ENCODE measurements at regions not wholly inside any gene's neighbourhood (a gene's known extent, or its start where the extent isn't known, plus 50 kb on each side); places are given as distances from the start of the nearest gene placed in this dataset.

- no peak overlapping the region for H3K27ac ChIP-seq
Observed at GRCh38 chr5:155514105-155514563, 500.6 kb downstream of the KIF4B start.

GRCh38 chr5:155522540-155522939 is 509.0 kb downstream of the KIF4B start:
- DNase-seq = no peak
- TF ChIP-seq, protein P1, sequence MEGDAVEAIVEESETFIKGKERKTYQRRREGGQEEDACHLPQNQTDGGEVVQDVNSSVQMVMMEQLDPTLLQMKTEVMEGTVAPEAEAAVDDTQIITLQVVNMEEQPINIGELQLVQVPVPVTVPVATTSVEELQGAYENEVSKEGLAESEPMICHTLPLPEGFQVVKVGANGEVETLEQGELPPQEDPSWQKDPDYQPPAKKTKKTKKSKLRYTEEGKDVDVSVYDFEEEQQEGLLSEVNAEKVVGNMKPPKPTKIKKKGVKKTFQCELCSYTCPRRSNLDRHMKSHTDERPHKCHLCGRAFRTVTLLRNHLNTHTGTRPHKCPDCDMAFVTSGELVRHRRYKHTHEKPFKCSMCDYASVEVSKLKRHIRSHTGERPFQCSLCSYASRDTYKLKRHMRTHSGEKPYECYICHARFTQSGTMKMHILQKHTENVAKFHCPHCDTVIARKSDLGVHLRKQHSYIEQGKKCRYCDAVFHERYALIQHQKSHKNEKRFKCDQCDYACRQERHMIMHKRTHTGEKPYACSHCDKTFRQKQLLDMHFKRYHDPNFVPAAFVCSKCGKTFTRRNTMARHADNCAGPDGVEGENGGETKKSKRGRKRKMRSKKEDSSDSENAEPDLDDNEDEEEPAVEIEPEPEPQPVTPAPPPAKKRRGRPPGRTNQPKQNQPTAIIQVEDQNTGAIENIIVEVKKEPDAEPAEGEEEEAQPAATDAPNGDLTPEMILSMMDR (IDR thresholded peaks at IDR 0.05) = no peak
- 81 to 88% (median 87%) methylated on average over 1 of the region's 1 CpG for WGBS, 3 donors
- ATAC-seq = no peak
- H3K27ac ChIP-seq = no peak overlapping the region
- H3K4me3 ChIP-seq = no peak overlapping the region
- no peaks in the 10 kb centered on the region for H3K9me3 ChIP-seq
- intact Hi-C loops (cut with DNase I) = no loop called here
- no peaks in the 10 kb centered on the region for H3K36me3 ChIP-seq (ENCODE audit: insufficient read depth in 1 of 2, low read depth in 1 of 2)
- no peaks in the 10 kb centered on the region for H3K4me1 ChIP-seq
- H3K27me3 ChIP-seq (ENCODE audit: insufficient read depth in 3 of 3, low read length in 2 of 3) = peaks cover 0 to 4% (median 0%) of the 10 kb centered on the region in 3 donors

More at GRCh38 chr5:155514105-155514563, 500.6 kb downstream of the KIF4B start:
- Histone ChIP-seq H3K9me3 (no peaks in the 10 kb centered on the region), H3K36me3 (ENCODE audit: insufficient read depth in 1 of 2, low read depth in 1 of 2) (no peaks in the 10 kb centered on the region), H3K4me1 (no peaks in the 10 kb centered on the region), H3K27me3 (ENCODE audit: insufficient read depth in 3 of 3, low read length in 2 of 3) (no peaks in the 10 kb centered on the region), H3K4me3 (no peak overlapping the region)
- no peak for ATAC-seq
- TF ChIP-seq, protein P1 (IDR thresholded peaks at IDR 0.05) = no peak
- WGBS, 3 donors = 84 to 89% (median 84%) methylated on average over 2 of the region's 2 CpGs
- intact Hi-C loops (cut with DNase I) = no loop called here
- no peak for DNase-seq

DNA sequence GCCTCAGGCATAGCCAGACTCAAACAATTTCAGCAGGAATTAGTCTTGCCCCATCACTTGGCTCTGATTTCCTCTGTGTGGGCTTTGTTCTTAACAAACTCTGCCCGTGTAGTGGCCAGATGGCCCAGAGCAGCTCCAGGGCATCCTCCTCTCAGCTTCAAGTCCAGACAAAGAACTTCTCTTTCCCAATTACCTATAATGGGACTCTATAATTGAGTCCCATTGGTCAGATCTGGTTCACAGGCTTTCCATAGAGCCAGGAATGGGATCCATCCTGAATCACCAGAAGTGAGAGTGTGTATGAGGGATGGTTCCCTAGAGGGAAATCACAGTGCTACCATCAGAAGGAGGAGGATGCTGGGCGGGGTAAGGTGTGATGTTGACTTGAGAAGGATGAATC is 515.8 kb downstream of the KIF4B start:
- Histone ChIP-seq H3K27me3 (ENCODE audit: insufficient read depth in 3 of 3, low read length in 2 of 3) (peaks cover 0 to 4% (median 0%) of the 10 kb centered on the region in 3 donors), H3K36me3 (ENCODE audit: insufficient read depth in 1 of 2, low read depth in 1 of 2) (no peaks in the 10 kb centered on the region), H3K9me3 (no peaks in the 10 kb centered on the region), H3K4me3 (no peak overlapping the region), H3K4me1 (no peaks in the 10 kb centered on the region), H3K27ac (no peak overlapping the region)
- TF ChIP-seq, protein P1 (IDR thresholded peaks at IDR 0.05) = no peak
- no peak for DNase-seq
- ATAC-seq = no peak
- intact Hi-C loops (cut with DNase I) = no loop called here
- 43 to 61% (median 50%) methylated on average over 2 of the region's 2 CpGs for WGBS, 3 donors

DNA sequence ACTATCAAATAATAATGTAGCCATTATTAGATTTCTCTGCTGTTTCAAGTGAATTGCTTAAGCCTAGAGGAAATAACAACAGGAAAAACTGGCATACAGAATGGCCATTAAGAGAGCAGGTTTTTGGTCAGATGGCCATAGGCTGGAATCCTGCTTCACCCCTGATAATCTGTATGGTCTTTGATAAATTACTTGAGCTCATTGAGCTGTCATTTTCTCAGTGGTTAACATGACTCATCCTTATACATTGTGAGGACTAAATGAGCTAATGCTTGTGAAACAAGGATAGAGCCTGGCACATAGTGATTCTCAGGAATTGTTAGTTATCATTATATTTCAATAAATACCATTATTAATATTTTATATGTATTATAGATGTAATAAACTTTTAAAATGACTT is 516.5 kb downstream of the KIF4B start:
- no peak overlapping the region for H3K4me3 ChIP-seq
- H3K36me3 ChIP-seq (ENCODE audit: insufficient read depth in 1 of 2, low read depth in 1 of 2) = no peaks in the 10 kb centered on the region
- H3K27ac ChIP-seq = no peak overlapping the region
- no peaks in the 10 kb centered on the region for H3K4me1 ChIP-seq
- no peak for ATAC-seq
- peaks cover 0 to 4% (median 0%) of the 10 kb centered on the region in 3 donors for H3K27me3 ChIP-seq (ENCODE audit: insufficient read depth in 3 of 3, low read length in 2 of 3)
- TF ChIP-seq, protein P1 (IDR thresholded peaks at IDR 0.05) = no peak
- H3K9me3 ChIP-seq = no peaks in the 10 kb centered on the region
- intact Hi-C loops (cut with DNase I) = no loop called here
- DNase-seq = no peak

DNA sequence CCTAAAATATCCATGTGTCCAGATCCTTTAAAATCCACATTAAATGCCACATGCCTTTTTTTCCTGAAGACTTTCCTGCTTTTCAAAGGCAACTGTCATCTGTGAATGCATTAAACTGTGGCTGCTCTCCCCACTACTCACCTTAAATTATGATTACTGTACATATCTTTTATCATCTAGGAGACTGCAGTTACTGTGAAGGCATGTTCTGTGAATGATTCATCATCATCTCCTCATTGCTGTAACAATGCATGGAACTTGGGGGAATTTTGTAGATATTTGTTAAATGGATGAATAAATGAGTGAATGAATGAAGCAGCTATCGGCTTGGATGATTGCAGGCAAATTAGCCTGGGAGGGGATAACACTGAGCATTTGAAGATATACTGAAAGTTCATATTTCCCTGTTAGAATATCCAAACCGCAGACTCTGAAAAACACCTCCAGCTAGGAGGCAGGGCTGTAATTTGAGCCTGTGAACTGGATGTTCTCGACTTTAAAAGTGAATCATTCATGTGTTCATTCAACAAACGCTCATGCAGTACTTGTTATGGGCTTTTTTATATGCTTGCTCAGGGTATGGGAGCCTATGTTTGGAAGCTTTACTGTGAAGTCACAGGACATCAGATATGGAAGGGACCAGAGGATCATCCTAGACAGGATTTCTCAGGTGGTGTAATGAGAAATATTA is 519.2 kb downstream of the KIF4B start:
- Histone ChIP-seq H3K27ac (no peak overlapping the region), H3K36me3 (ENCODE audit: insufficient read depth in 1 of 2, low read depth in 1 of 2) (no peaks in the 10 kb centered on the region), H3K4me3 (no peak overlapping the region), H3K9me3 (no peaks in the 10 kb centered on the region), H3K27me3 (ENCODE audit: insufficient read depth in 3 of 3, low read length in 2 of 3) (no peaks in the 10 kb centered on the region), H3K4me1 (no peaks in the 10 kb centered on the region)
- TF ChIP-seq, protein P1 (IDR thresholded peaks at IDR 0.05) = no peak
- 39 to 45% (median 42%) methylated on average over 4 of the region's 4 CpGs for WGBS, 3 donors
- ATAC-seq (no peak), DNase-seq (no peak)
- intact Hi-C loops (cut with DNase I) = no loop called here
